Activated CD8-positive, alpha-beta memory T cell treated with anti-CD3 and anti-CD28 coated beads for 4 hours (primary cell): ENCODE measurements at regions not wholly inside any gene's neighbourhood (a gene's known extent, or its start where the extent isn't known, plus 50 kb on each side); places are given as distances from the start of the nearest gene placed in this dataset.
"Not testable (repeated sequence)": the region's sequence is repeated elsewhere in the genome, so short reads cannot be mapped to it uniquely, and the experiment has no call there.

Experiments
- DNase-seq, 2 donors: peaks; one replicate each; pipeline ENCODE4 v3.0.0-alpha.2; 2020; ENCODE audit warnings: low read depth in 2 of 2

- DNase-seq = no peak
Measured at GRCh38 chrX:750263-750662, 119.7 kb downstream of the SHOX start.

- DNase-seq = no peak
Measured at GRCh38 chrX:747176-747575, 116.6 kb downstream of the SHOX start.

GRCh38 chrX:739611-740010 lies 109.0 kb downstream of the SHOX start:
- DNase-seq = no peak

- not testable (repeated sequence) for DNase-seq
Measured at GRCh38 chrX:737021-737420, 106.4 kb downstream of the SHOX start.

- DNase-seq = no peak
Measured at GRCh38 chrX:734362-734761, 103.8 kb downstream of the SHOX start.

- no peak for DNase-seq
Measured at GRCh38 chrX:733961-734360, 103.4 kb downstream of the SHOX start.

- DNase-seq = no peak
Measured at GRCh38 chrX:729583-730409, 99.2 kb downstream of the SHOX start.

GRCh38 chrX:729101-729500 lies 98.5 kb downstream of the SHOX start:
- DNase-seq = not testable (repeated sequence)

GRCh38 chrX:728639-729038 lies 98.0 kb downstream of the SHOX start:
- not testable (repeated sequence) for DNase-seq

- no peak for DNase-seq
Measured at GRCh38 chrX:727738-728621, 97.4 kb downstream of the SHOX start.

GRCh38 chrX:725971-726370 lies 95.4 kb downstream of the SHOX start:
- no peak for DNase-seq

GRCh38 chrX:724256-724655 lies 93.7 kb downstream of the SHOX start:
- no peak for DNase-seq

- no peak for DNase-seq
Measured at GRCh38 chrX:723781-724180, 93.2 kb downstream of the SHOX start.

GRCh38 chrX:721354-721753 lies 90.8 kb downstream of the SHOX start:
- DNase-seq = no peak

- DNase-seq = no peak
Measured at GRCh38 chrX:720825-721224, 90.2 kb downstream of the SHOX start.

- DNase-seq = no peak
Measured at GRCh38 chrX:720250-720649, 89.7 kb downstream of the SHOX start.

- no peak for DNase-seq
Measured at GRCh38 chrX:716136-716535, 85.5 kb downstream of the SHOX start.

GRCh38 chrX:714131-714530 lies 83.5 kb downstream of the SHOX start:
- no peak for DNase-seq
